RWPE1 (cell line): ENCODE measurements at regions not wholly inside any gene's neighbourhood (a gene's known extent, or its start where the extent isn't known, plus 50 kb on each side); places are given as distances from the start of the nearest gene placed in this dataset.

Experiments used
- CTCF ChIA-PET: fragments of 350-600 bp; sonication (Branson Sonifier 250); formaldehyde crosslinking; extraction: SDS; loops from one replicate; lab custom pipeline; 2021; lab: Yijun Ruan, JAX
- POLR2A ChIA-PET: fragments of 400-600 bp; formaldehyde crosslinking; extraction: SDS; loops from one replicate; lab custom pipeline; 2020; ENCODE audit warnings: antibody characterized with exemption; ENCODE audit not compliant: low non-redundant PET; lab: Yijun Ruan, JAX
- DNase-seq: peaks from one replicate; pipeline ENCODE4 v3.0.0; 2012; ENCODE audit warnings: low spot score
- H3K27ac ChIP-seq: fragments of 450-650 bp; 2 replicates; pipeline ENCODE4 v1.5.1; 2017
- CTCF ChIP-seq: fragments of 450-650 bp; conservative IDR thresholded peaks from 2 replicates; pipeline ENCODE4 v1.5.1; 2017; ENCODE audit warnings: low read depth, mild to moderate bottlenecking

GRCh38 chr4:26171501-26171900, 149.3 kb upstream of the RBPJ start:
- CTCF ChIA-PET = interaction anchor here (0.6 to 1.1 kb wide), 2 partner anchors 10 to 334 kb away, joined by 3 read pairs; no protein-coding TSS in a partner anchor
- no peak for DNase-seq
- H3K27ac ChIP-seq = no peak overlapping the region
- TF ChIP-seq CTCF = no peak
- POLR2A ChIA-PET = no interaction called here

- DNase-seq = no peak
- POLR2A ChIA-PET = no interaction called here
- no peak overlapping the region for H3K27ac ChIP-seq
- no peak for TF ChIP-seq CTCF
- CTCF ChIA-PET = interaction anchor here (0.6 to 1.1 kb wide), 2 partner anchors 11 to 334 kb away, joined by 3 read pairs; no protein-coding TSS in a partner anchor
Observed at GRCh38 chr4:26171941-26172340, 148.9 kb upstream of the RBPJ start.

- ChIA-PET CTCF (interaction anchor here (1.4 kb wide), 1 partner anchor 237 kb away, joined by 3 read pairs; no protein-coding TSS in a partner anchor), POLR2A (interaction anchor here (0.6 kb wide), 1 partner anchor 684 kb away, joined by 4 read pairs; no protein-coding TSS in a partner anchor)
- no peak overlapping the region for H3K27ac ChIP-seq
- no peak for TF ChIP-seq CTCF
- no peak for DNase-seq
Observed at GRCh38 chr4:26173619-26174018, 147.2 kb upstream of the RBPJ start.

GRCh38 chr4:26174027-26174426, 146.8 kb upstream of the RBPJ start:
- POLR2A ChIA-PET = no interaction called here
- CTCF ChIA-PET = no interaction called here
- no peak overlapping the region for H3K27ac ChIP-seq
- TF ChIP-seq CTCF = no peak
- no peak for DNase-seq

GRCh38 chr4:26175006-26175786, 145.6 kb upstream of the RBPJ start:
- no peak for DNase-seq
- CTCF ChIA-PET = no interaction called here
- no peak for TF ChIP-seq CTCF
- no peak overlapping the region for H3K27ac ChIP-seq
- POLR2A ChIA-PET = no interaction called here

- TF ChIP-seq CTCF = no peak
- no peak overlapping the region for H3K27ac ChIP-seq
- ChIA-PET CTCF (no interaction called here), POLR2A (no interaction called here)
- DNase-seq = no peak
Observed at GRCh38 chr4:26175905-26176470, 144.8 kb upstream of the RBPJ start.
